ENCODE measurements at regions not wholly inside any gene's neighbourhood (a gene's known extent, or its start where the extent isn't known, plus 50 kb on each side); places are given as distances from the start of the nearest gene placed in this dataset.

DNA sequence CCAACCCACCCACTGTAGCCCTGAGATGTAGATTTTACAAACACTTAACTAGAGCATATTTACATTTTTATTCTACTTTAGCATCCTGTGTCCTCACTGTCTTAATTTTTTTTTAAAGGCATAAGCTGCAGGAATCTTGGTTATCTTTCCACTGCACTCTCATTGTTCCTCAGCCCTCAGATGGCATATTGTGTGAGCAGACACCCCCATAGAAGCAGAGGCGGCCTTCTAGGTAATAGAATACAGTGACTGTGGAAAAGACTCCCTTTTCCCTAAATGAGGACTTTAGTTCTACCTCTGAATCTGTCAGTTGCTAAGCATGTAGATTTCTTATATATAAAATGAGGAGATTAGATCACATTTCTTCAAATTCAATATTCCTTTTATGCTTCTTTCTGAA, 543.5 kb upstream of the SPHKAP start:
- H3K27ac ChIP-seq (ENCODE audit: low read depth in 1 of 2, low read length in 2 of 2) = no peak overlapping the region
- intact Hi-C loops (cut with DNase I, micrococcal nuclease) = no loop called here
- no peak overlapping the region for H3K4me3 ChIP-seq (ENCODE audit: low read length)
- H3K4me1 ChIP-seq (ENCODE audit: insufficient read depth, low read length) = no peaks in the 10 kb centered on the region
- H3K27me3 ChIP-seq (ENCODE audit: control insufficient read depth in 1 of 2, insufficient read depth in 2 of 2, low read length in 2 of 2) = no peaks in the 10 kb centered on the region
- peaks cover 11% of the 10 kb centered on the region for H3K9me3 Mint-ChIP-seq
- no peaks in the 10 kb centered on the region for H3K36me3 Mint-ChIP-seq (ENCODE audit: low read depth)
- H3K4me1 Mint-ChIP-seq (ENCODE audit: low read depth) = no peaks in the 10 kb centered on the region
- no peaks in the 10 kb centered on the region for H3K36me3 ChIP-seq (ENCODE audit: insufficient read depth, low read length)
- no peaks in the 10 kb centered on the region for H3K27me3 Mint-ChIP-seq
- no peak overlapping the region for H3K27ac Mint-ChIP-seq
- DNase-seq (no peak), ATAC-seq (ENCODE audit: poor library complexity) (no peak)
- H3K4me3 Mint-ChIP-seq = no peak overlapping the region
- CTCF ChIA-PET = no interaction called here
- TF ChIP-seq, protein P1, sequence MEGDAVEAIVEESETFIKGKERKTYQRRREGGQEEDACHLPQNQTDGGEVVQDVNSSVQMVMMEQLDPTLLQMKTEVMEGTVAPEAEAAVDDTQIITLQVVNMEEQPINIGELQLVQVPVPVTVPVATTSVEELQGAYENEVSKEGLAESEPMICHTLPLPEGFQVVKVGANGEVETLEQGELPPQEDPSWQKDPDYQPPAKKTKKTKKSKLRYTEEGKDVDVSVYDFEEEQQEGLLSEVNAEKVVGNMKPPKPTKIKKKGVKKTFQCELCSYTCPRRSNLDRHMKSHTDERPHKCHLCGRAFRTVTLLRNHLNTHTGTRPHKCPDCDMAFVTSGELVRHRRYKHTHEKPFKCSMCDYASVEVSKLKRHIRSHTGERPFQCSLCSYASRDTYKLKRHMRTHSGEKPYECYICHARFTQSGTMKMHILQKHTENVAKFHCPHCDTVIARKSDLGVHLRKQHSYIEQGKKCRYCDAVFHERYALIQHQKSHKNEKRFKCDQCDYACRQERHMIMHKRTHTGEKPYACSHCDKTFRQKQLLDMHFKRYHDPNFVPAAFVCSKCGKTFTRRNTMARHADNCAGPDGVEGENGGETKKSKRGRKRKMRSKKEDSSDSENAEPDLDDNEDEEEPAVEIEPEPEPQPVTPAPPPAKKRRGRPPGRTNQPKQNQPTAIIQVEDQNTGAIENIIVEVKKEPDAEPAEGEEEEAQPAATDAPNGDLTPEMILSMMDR (IDR thresholded peaks at IDR 0.05) = no peak
- POLR2A ChIA-PET = no interaction called here
- H3K9me3 ChIP-seq (ENCODE audit: control insufficient read depth in 1 of 2, insufficient read depth in 1 of 2, low read length in 2 of 2) = no peaks in the 10 kb centered on the region

DNA sequence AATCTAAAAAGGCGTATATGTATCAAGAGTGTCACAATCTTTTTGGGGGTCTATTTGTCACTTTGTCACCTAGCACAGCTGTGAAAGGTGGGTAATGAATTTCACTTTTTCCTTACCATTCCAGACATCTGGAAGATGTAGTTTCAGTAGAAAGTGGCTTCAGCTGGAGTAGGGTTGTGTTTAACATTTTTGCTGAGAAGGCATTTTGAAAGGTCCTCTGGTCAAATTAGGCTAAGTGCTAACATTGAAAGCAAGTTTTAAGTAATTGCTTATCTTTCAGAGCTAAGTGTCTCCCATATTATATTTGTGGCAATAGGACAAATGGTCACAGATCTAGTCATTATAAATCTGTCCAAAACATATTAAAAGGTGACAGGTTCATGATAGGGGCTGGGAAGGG, 542.1 kb upstream of the SPHKAP start:
- Histone ChIP-seq H3K4me1 (ENCODE audit: insufficient read depth, low read length) (no peaks in the 10 kb centered on the region), H3K27ac (ENCODE audit: low read depth in 1 of 2, low read length in 2 of 2) (no peak overlapping the region), H3K9me3 (ENCODE audit: control insufficient read depth in 1 of 2, insufficient read depth in 1 of 2, low read length in 2 of 2) (no peaks in the 10 kb centered on the region), H3K36me3 (ENCODE audit: insufficient read depth, low read length) (no peaks in the 10 kb centered on the region), H3K4me3 (ENCODE audit: low read length) (no peak overlapping the region), H3K27me3 (ENCODE audit: control insufficient read depth in 1 of 2, insufficient read depth in 2 of 2, low read length in 2 of 2) (no peaks in the 10 kb centered on the region)
- Mint-ChIP-seq H3K4me1 (ENCODE audit: low read depth) (no peaks in the 10 kb centered on the region), H3K27ac (no peak overlapping the region), H3K4me3 (no peak overlapping the region), H3K36me3 (ENCODE audit: low read depth) (no peaks in the 10 kb centered on the region), H3K27me3 (no peaks in the 10 kb centered on the region), H3K9me3 (peaks cover 10% of the 10 kb centered on the region)
- ATAC-seq (ENCODE audit: poor library complexity) (no peak), DNase-seq (no peak)
- intact Hi-C loops (cut with DNase I, micrococcal nuclease) = no loop called here
- ChIA-PET CTCF (no interaction called here), POLR2A (no interaction called here)
- TF ChIP-seq, protein P1 (IDR thresholded peaks at IDR 0.05) = no peak

DNA sequence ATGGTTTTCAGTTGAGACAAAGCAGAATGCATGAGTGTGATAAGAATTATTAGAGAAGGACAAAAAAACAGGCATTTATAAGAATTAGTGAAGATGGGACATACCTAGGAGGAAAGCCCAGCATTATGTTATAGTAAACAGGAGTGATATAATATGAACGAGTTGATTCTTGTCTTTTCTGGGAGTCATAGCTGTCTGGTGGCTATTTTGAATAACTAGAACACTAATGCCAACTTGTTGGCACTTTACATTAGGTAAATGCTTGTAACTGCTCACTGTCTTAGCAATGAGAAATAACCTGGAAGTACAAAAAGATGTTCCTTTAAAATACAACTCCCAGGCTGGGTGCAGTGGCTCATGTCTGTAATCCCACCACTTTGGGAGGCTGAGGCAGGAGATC, 540.8 kb upstream of the SPHKAP start:
- TF ChIP-seq, protein P1 (IDR thresholded peaks at IDR 0.05) = no peak
- Mint-ChIP-seq H3K4me3 (no peak overlapping the region), H3K36me3 (ENCODE audit: low read depth) (no peaks in the 10 kb centered on the region), H3K4me1 (ENCODE audit: low read depth) (no peaks in the 10 kb centered on the region), H3K27ac (no peak overlapping the region), H3K9me3 (peaks cover 9% of the 10 kb centered on the region), H3K27me3 (no peaks in the 10 kb centered on the region)
- POLR2A ChIA-PET = no interaction called here
- no peak for DNase-seq
- no peak for ATAC-seq (ENCODE audit: poor library complexity)
- H3K9me3 ChIP-seq (ENCODE audit: control insufficient read depth in 1 of 2, insufficient read depth in 1 of 2, low read length in 2 of 2) = no peaks in the 10 kb centered on the region
- no peaks in the 10 kb centered on the region for H3K4me1 ChIP-seq (ENCODE audit: insufficient read depth, low read length)
- H3K36me3 ChIP-seq (ENCODE audit: insufficient read depth, low read length) = no peaks in the 10 kb centered on the region
- intact Hi-C loops (cut with DNase I, micrococcal nuclease) = no loop called here
- H3K27ac ChIP-seq (ENCODE audit: low read depth in 1 of 2, low read length in 2 of 2) = no peak overlapping the region
- CTCF ChIA-PET = no interaction called here
- no peaks in the 10 kb centered on the region for H3K27me3 ChIP-seq (ENCODE audit: control insufficient read depth in 1 of 2, insufficient read depth in 2 of 2, low read length in 2 of 2)
- H3K4me3 ChIP-seq (ENCODE audit: low read length) = no peak overlapping the region

Data from CD4-positive, alpha-beta T cell (primary cell).